Trophoblast cell (in vitro differentiated cells and primary cell): ENCODE measurements at regions not wholly inside any gene's neighbourhood (a gene's known extent, or its start where the extent isn't known, plus 50 kb on each side); places are given as distances from the start of the nearest gene placed in this dataset.

ENCODE experiments used
- DNase-seq, 2 donors: peaks; one replicate each; pipeline ENCODE4 v3.0.0-alpha.2; 2016
- H2AFZ ChIP-seq: 2 replicates; pipeline ENCODE4 v1.6.1; 2013; ENCODE audit warnings: low read length, moderate library complexity, mild to moderate bottlenecking; ENCODE audit not compliant: insufficient read depth, poor library complexity
- H2AK5ac ChIP-seq: 2 replicates; pipeline ENCODE4 v1.6.1; 2013; ENCODE audit warnings: mild to moderate bottlenecking, low read length
- H2BK120ac ChIP-seq: 2 replicates; pipeline ENCODE4 v1.6.1; 2013; ENCODE audit warnings: low read length, mild to moderate bottlenecking, moderate library complexity; ENCODE audit not compliant: insufficient read depth, poor library complexity
- H2BK12ac ChIP-seq: 2 replicates; pipeline ENCODE4 v1.6.1; 2013; ENCODE audit warnings: mild to moderate bottlenecking, low read length, moderate library complexity
- H2BK5ac ChIP-seq: 2 replicates; pipeline ENCODE4 v1.6.1; 2013; ENCODE audit warnings: low read length, low read depth, moderate library complexity, mild to moderate bottlenecking; ENCODE audit not compliant: poor library complexity
- H3K14ac ChIP-seq: 2 replicates; pipeline ENCODE4 v1.6.1; 2013; ENCODE audit warnings: mild to moderate bottlenecking, low read length
- H3K18ac ChIP-seq: 2 replicates; pipeline ENCODE4 v1.6.1; 2013; ENCODE audit warnings: mild to moderate bottlenecking, low read length
- H3K23ac ChIP-seq: 2 replicates; pipeline ENCODE4 v1.6.1; 2013; ENCODE audit warnings: low read length
- H3K27ac ChIP-seq: 2 replicates; pipeline ENCODE4 v1.5.1; 2013; ENCODE audit warnings: low read depth, mild to moderate bottlenecking, inconsistent platforms, low read length, moderate library complexity
- H3K27me3 ChIP-seq: 2 replicates; pipeline ENCODE4 v1.6.1; 2013; ENCODE audit warnings: inconsistent platforms, mild to moderate bottlenecking, low read length, moderate library complexity; ENCODE audit not compliant: insufficient read depth
- H3K36me3 ChIP-seq, 2 experiments: 1 replicate in 1 of 2; 2 replicates in 1 of 2; pipeline ENCODE4 v1.6.1; 2013; ENCODE audit warnings: low read length in 2 of 2, mild to moderate bottlenecking in 2 of 2, moderate library complexity in 1 of 2; ENCODE audit not compliant: insufficient read depth in 2 of 2, control insufficient read depth in 1 of 2
- H3K4ac ChIP-seq: 2 replicates; pipeline ENCODE4 v1.6.1; 2013; ENCODE audit warnings: low read depth, mild to moderate bottlenecking, low read length, moderate library complexity
- H3K4me1 ChIP-seq, 2 experiments: 1 replicate in 1 of 2; 2 replicates in 1 of 2; pipeline ENCODE4 v1.6.1; 2013; ENCODE audit warnings: low read length in 2 of 2, mild to moderate bottlenecking in 2 of 2, moderate library complexity in 1 of 2; ENCODE audit not compliant: insufficient read depth in 2 of 2, control insufficient read depth in 1 of 2
- H3K4me2 ChIP-seq: 2 replicates; pipeline ENCODE4 v1.6.1; 2013; ENCODE audit warnings: inconsistent platforms, mild to moderate bottlenecking, low read length, moderate library complexity
- H3K4me3 ChIP-seq: 2 replicates; pipeline ENCODE4 v1.5.1; 2013; ENCODE audit warnings: mild to moderate bottlenecking, low read depth, low read length, inconsistent platforms
- H3K79me1 ChIP-seq: one replicate; pipeline ENCODE4 v1.6.1; 2013; ENCODE audit warnings: low read length
- H3K79me2 ChIP-seq: 2 replicates; pipeline ENCODE4 v1.6.1; 2013; ENCODE audit warnings: low read length, mild to moderate bottlenecking; ENCODE audit not compliant: control insufficient read depth, insufficient read depth, poor library complexity
- H3K9ac ChIP-seq: 2 replicates; pipeline ENCODE4 v1.6.1; 2013; ENCODE audit warnings: mild to moderate bottlenecking, low read length
- H3K9me3 ChIP-seq: 2 replicates; pipeline ENCODE4 v1.6.1; 2013; ENCODE audit warnings: low read depth, mild to moderate bottlenecking, control low read depth, inconsistent platforms, low read length; ENCODE audit not compliant: insufficient read depth
- H4K12ac ChIP-seq: 2 replicates; pipeline ENCODE4 v1.6.1; 2013; ENCODE audit warnings: low read depth, mild to moderate bottlenecking, low read length, moderate library complexity
- H4K8ac ChIP-seq: 2 replicates; pipeline ENCODE4 v1.6.1; 2013; ENCODE audit warnings: low read depth, mild to moderate bottlenecking, low read length, moderate library complexity
- H4K91ac ChIP-seq: one replicate; pipeline ENCODE4 v1.6.1; 2013; ENCODE audit warnings: low read depth, mild to moderate bottlenecking, low read length, moderate library complexity
- WGBS: extraction: QIAGEN DNeasy Blood & Tissue Kit; methylation state at CpG from one replicate; pipeline ENCODE4 v1.1.7; 2013; ENCODE audit warnings: missing lambda C conversion rate; ENCODE audit not compliant: insufficient read length, insufficient coverage; ENCODE audit errors: extremely low coverage; 5-methylcytosine and 5-hydroxymethylcytosine counted together

DNA sequence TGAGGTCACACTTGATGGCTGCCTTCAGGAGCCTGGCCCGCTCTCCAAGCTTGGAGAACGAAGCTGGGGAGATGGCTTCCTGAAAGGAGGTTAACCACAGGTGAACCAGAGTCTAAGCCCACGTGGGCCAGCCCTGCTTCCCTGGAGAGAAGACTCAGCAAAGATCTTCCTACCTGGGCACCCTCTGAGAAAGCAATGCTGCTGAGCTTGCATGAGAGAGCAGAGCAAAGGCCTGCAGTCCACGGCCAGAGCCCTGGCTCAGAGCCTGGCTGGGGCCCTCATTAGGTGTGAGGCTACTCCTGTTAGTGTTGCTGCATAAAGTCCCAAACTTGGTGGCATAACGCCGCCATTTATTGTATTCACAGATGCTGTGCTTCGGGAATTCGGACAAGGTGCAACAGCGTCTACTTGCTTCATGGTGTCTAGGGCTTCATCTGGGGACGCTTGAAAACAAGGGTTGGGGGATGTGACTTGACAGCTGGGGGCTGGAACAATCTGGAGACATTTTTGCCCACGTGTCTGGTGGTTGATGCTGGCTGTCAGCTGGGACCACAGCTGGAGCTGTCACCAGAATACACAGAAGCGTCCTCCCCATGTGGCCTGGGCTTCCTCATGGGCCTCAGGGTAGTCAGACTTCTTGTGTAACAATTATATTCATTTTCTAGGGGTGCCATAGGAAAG lies 87.9 kb upstream of the MEF2A start:
- H3K9me3 ChIP-seq = peaks cover 1% of the 10 kb centered on the region
- no peak overlapping the region for H3K27ac ChIP-seq
- H3K9ac ChIP-seq = no peak overlapping the region
- H3K4me2 ChIP-seq = no peak overlapping the region
- no peak overlapping the region for H4K91ac ChIP-seq
- WGBS = no CpG with 5 or more reads among the region's 12 CpGs
- no peaks in the 10 kb centered on the region for H3K27me3 ChIP-seq
- H2AK5ac ChIP-seq = no peak overlapping the region
- peaks cover 2% of the 10 kb centered on the region for H3K79me1 ChIP-seq
- peak overlapping the region; percentile 22 for H3K23ac ChIP-seq
- no peak overlapping the region for H3K14ac ChIP-seq
- H3K4me1 ChIP-seq = no peaks in the 10 kb centered on the region
- no peak overlapping the region for H4K8ac ChIP-seq
- no peak overlapping the region for H3K18ac ChIP-seq
- no peak overlapping the region for H3K4me3 ChIP-seq
- DNase-seq = no peak
- H3K79me2 ChIP-seq = no peaks in the 10 kb centered on the region
- H2BK12ac ChIP-seq = no peak overlapping the region
- H2AFZ ChIP-seq = peak overlapping the region; percentile 6
- H3K36me3 ChIP-seq = no peaks in the 10 kb centered on the region
- no peak overlapping the region for H2BK5ac ChIP-seq
- H2BK120ac ChIP-seq = no peak overlapping the region
- no peak overlapping the region for H3K4ac ChIP-seq
- no peak overlapping the region for H4K12ac ChIP-seq

DNA sequence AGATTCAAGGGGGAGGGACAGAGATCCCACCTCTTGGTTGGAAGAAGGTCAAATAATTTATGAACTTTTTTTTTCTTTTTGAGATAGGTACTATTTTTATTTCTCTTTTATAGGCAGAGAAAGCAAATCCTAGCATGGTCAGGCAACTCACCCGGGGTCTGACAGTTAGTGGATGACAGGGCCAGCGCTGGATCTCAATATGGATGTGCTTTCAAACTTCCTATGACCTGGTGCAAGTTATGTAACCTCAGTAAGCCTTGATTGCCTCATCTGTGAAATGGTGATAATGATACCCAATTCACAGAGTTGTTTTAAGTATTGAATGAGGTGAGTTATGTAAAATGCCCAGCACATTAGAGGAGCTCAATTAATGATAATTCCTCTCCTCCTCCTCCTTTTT lies 86.8 kb upstream of the MEF2A start:
- H3K18ac ChIP-seq = no peak overlapping the region
- H3K9me3 ChIP-seq = peaks cover 1% of the 10 kb centered on the region
- no peak overlapping the region for H2BK120ac ChIP-seq
- H2AFZ ChIP-seq = no peak overlapping the region
- no peaks in the 10 kb centered on the region for H3K4me1 ChIP-seq
- H4K12ac ChIP-seq = no peak overlapping the region
- no peak overlapping the region for H4K91ac ChIP-seq
- no peak for DNase-seq
- no peak overlapping the region for H3K4ac ChIP-seq
- no peak overlapping the region for H2AK5ac ChIP-seq
- no CpG with 5 or more reads among the region's 2 CpGs for WGBS
- no peak overlapping the region for H3K4me3 ChIP-seq
- no peak overlapping the region for H3K27ac ChIP-seq
- H3K79me1 ChIP-seq = peaks cover 2% of the 10 kb centered on the region
- no peak overlapping the region for H2BK12ac ChIP-seq
- H3K9ac ChIP-seq = no peak overlapping the region
- H3K79me2 ChIP-seq = no peaks in the 10 kb centered on the region
- H2BK5ac ChIP-seq = no peak overlapping the region
- no peak overlapping the region for H3K23ac ChIP-seq
- H3K14ac ChIP-seq = no peak overlapping the region
- no peak overlapping the region for H4K8ac ChIP-seq
- no peak overlapping the region for H3K4me2 ChIP-seq
- no peaks in the 10 kb centered on the region for H3K36me3 ChIP-seq
- no peaks in the 10 kb centered on the region for H3K27me3 ChIP-seq

DNA sequence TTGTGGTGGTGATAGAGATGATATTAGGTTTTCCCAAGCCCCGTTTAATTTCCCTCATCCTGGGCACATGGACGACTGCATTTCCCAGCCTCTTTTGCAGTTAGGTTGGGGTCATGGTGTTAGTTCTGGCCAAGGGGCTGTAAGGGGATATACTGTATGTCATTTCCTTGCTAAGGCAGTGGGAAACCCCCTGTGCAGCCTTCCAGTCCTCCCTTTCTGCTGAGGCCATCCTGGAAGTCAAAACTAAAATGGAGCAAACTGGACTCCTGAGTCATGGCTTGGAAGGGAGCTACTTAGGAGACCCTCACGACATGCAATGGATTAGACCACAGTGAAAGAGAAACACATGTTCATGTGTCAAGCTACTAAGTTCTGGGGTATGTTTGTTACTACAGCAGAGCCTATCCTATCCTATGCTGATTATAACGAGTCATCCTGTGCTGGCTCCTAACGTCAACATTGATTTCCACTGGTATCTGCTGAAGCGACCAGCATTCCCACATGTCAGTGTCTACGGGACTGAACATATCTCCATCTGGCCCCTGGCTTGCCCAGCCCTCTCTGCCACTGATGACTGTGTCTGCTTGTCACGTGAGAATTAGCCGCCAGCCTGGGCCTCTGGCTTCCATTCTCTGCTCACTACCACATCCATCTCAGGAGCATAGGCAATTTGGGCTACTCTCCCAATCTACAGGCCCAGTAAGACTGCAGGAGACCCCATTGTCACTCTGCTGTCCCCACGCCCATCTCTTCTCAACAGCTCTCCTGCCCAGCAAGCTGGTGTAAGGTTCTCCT lies 85.6 kb upstream of the MEF2A start:
- no peaks in the 10 kb centered on the region for H3K79me2 ChIP-seq
- no peak overlapping the region for H3K9ac ChIP-seq
- no peak overlapping the region for H4K8ac ChIP-seq
- H4K12ac ChIP-seq = no peak overlapping the region
- peak; percentile 27 to 49 for DNase-seq
- no peak overlapping the region for H3K4me3 ChIP-seq
- no peak overlapping the region for H3K14ac ChIP-seq
- no peaks in the 10 kb centered on the region for H3K79me1 ChIP-seq
- no peak overlapping the region for H2BK120ac ChIP-seq
- H3K4ac ChIP-seq = no peak overlapping the region
- no peak overlapping the region for H3K23ac ChIP-seq
- no peaks in the 10 kb centered on the region for H3K36me3 ChIP-seq
- no peaks in the 10 kb centered on the region for H3K4me1 ChIP-seq
- H3K4me2 ChIP-seq = no peak overlapping the region
- no peak overlapping the region for H3K27ac ChIP-seq
- no peaks in the 10 kb centered on the region for H3K27me3 ChIP-seq
- H3K9me3 ChIP-seq = peaks cover 1% of the 10 kb centered on the region
- no CpG with 5 or more reads among the region's 10 CpGs for WGBS
- no peak overlapping the region for H2AFZ ChIP-seq
- H2BK5ac ChIP-seq = no peak overlapping the region
- H2AK5ac ChIP-seq = no peak overlapping the region
- H4K91ac ChIP-seq = no peak overlapping the region
- no peak overlapping the region for H2BK12ac ChIP-seq
- no peak overlapping the region for H3K18ac ChIP-seq

DNA sequence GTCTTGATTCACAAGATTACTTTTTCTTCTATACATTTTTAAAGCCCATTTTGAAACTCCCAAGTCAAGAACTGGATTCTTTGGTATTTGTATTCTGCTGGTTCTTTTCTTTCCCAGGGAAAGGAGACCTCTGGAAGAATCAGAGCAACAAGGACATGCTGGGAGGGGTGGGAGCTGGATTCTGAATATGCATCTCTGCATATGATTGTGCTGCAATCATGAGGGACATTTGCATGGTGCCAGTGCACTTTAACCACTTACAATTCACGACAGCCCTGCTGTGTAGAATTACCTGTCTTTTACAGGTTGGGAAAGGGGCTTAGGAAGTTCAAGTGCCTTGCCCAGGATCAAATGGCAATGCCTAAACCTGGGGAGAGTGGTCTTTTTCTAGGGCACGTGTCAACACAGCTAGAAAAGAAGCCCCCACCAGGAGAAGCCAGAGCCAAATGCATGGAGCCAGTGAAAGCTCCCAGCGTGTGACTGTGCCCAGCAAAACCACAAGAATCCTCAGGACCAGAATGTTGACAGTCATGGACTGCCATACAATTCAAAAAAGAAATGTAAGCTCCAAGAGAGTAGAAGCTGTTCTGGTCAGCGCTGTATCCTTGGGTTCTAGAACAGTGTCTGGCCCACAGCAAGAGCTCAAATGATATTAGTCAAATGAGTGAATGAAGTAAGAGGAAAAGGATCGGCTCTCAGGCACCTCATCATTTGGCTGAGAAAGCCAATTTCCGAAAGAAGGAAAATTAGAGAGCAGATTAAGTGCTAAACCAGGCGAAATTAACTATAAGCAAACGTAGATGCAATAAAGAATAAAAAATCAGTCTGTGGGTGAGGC lies 84.5 kb upstream of the MEF2A start:
- Histone ChIP-seq H3K4me1 (peaks cover 4 to 7% of the 10 kb centered on the region in 2 experiments), H3K36me3 (no peaks in the 10 kb centered on the region), H2BK12ac (no peak overlapping the region), H3K9ac (no peak overlapping the region), H3K9me3 (peaks cover 1% of the 10 kb centered on the region), H3K4me2 (no peak overlapping the region), H2BK5ac (no peak overlapping the region), H3K79me2 (no peaks in the 10 kb centered on the region), H3K79me1 (no peaks in the 10 kb centered on the region), H3K23ac (no peak overlapping the region), H4K91ac (no peak overlapping the region), H3K14ac (no peak overlapping the region), H3K4ac (no peak overlapping the region), H3K18ac (no peak overlapping the region), H3K27ac (no peak overlapping the region), H2BK120ac (no peak overlapping the region), H3K27me3 (no peaks in the 10 kb centered on the region), H2AFZ (no peak overlapping the region), H3K4me3 (no peak overlapping the region), H4K12ac (no peak overlapping the region), H4K8ac (no peak overlapping the region), H2AK5ac (no peak overlapping the region)
- DNase-seq = no peak
- no CpG with 5 or more reads among the region's 8 CpGs for WGBS
